NB4 (cell line): ENCODE measurements at regions not wholly inside any gene's neighbourhood (a gene's known extent, or its start where the extent isn't known, plus 50 kb on each side); places are given as distances from the start of the nearest gene placed in this dataset.

Experiments used
- CTCF ChIP-seq: IDR thresholded peaks from one replicate; pipeline ENCODE4 v1.5.1; 2012; ENCODE audit warnings: low read depth, low read length
- MAX ChIP-seq: IDR thresholded peaks from 2 replicates; pipeline ENCODE4 v1.6.1; 2011; ENCODE audit warnings: low read depth, low read length
- MYC ChIP-seq: IDR thresholded peaks from 2 replicates; pipeline ENCODE4 v1.6.1; 2011; ENCODE audit warnings: low read depth, low read length
- POLR2A ChIP-seq: IDR thresholded peaks from 2 replicates; pipeline ENCODE4 v1.6.1; 2011; ENCODE audit warnings: mild to moderate bottlenecking; ENCODE audit not compliant: insufficient read length; ENCODE audit errors: extremely low read depth

GRCh38 chr10:8359467-8359866 lies 305.0 kb downstream of the GATA3 start:
- TF ChIP-seq CTCF, result no peak
- no peak for TF ChIP-seq MAX
- no peak for TF ChIP-seq POLR2A
- no peak for TF ChIP-seq MYC
